ENCODE measurements at regions not wholly inside any gene's neighbourhood (a gene's known extent, or its start where the extent isn't known, plus 50 kb on each side); places are given as distances from the start of the nearest gene placed in this dataset.

DNA sequence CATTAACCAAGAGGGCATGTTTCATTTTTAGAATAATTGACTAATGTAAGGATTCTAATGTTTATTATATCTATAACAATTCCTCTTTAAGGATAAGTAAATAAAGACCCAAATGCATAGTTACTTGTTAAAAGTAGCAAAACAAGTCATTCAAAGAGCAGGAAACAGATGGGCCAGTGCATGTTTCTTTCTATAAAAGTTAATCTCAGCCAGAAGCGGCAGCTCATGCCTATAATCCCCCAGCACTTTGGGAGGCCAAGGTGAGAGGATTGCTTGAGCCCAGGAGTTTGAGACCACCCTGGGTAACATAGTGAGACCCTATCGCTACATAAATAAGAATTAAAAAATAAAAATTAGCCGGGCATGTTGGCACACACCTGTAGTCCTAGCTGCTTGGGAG, 391.0 kb upstream of the RGS6 start:
- TF ChIP-seq, protein P1, sequence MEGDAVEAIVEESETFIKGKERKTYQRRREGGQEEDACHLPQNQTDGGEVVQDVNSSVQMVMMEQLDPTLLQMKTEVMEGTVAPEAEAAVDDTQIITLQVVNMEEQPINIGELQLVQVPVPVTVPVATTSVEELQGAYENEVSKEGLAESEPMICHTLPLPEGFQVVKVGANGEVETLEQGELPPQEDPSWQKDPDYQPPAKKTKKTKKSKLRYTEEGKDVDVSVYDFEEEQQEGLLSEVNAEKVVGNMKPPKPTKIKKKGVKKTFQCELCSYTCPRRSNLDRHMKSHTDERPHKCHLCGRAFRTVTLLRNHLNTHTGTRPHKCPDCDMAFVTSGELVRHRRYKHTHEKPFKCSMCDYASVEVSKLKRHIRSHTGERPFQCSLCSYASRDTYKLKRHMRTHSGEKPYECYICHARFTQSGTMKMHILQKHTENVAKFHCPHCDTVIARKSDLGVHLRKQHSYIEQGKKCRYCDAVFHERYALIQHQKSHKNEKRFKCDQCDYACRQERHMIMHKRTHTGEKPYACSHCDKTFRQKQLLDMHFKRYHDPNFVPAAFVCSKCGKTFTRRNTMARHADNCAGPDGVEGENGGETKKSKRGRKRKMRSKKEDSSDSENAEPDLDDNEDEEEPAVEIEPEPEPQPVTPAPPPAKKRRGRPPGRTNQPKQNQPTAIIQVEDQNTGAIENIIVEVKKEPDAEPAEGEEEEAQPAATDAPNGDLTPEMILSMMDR (IDR thresholded peaks at IDR 0.05), result no peak
- TF ChIP-seq ZNF138 (CRISPR knock-in tag; conservative IDR thresholded peaks at IDR 0.05), result no peak

All from WTC11 (cell line).